ENCODE measurements at regions not wholly inside any gene's neighbourhood (a gene's known extent, or its start where the extent isn't known, plus 50 kb on each side); places are given as distances from the start of the nearest gene placed in this dataset.

DNA sequence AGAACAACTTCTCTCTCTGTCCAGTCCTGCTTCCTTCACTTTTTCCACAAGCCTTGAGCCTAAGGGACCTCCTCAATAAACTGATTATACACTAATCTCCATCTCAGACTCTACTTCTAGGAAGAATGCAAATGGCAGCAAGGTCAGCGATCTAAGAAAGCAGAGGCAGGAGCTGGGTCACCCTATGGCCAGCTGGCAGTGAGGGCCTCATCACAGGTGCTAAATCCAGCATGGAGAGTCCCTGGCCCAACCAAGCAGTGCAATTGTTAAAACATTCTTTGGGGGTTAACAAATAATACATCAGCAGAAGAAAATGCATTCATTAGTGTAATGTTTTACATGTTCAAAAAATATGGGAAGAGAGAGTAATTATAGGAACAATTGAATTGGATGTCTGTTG, 416.0 kb downstream of the SIPA1L2 start:
- Histone ChIP-seq H3K56ac (ENCODE audit: extremely low read depth, insufficient read depth, low read length) (no peak overlapping the region), H2BK120ac (ENCODE audit: low read depth, low read length) (no peak overlapping the region), H3K27ac (ENCODE audit: insufficient read depth, low read length) (no peak overlapping the region), H3K9me1 (ENCODE audit: insufficient read depth, low read length) (no peaks in the 10 kb centered on the region), H2AK9ac (replicated peaks; ENCODE audit: low read depth, low read length, poor library complexity) (no peak overlapping the region), H4K20me1 (ENCODE audit: insufficient read depth, low read length) (no peaks in the 10 kb centered on the region), H4K5ac (ENCODE audit: low read depth, low read length) (no peak overlapping the region), H2AK5ac (ENCODE audit: low read depth, low read length) (no peak overlapping the region), H2BK15ac (ENCODE audit: low read depth, low read length) (no peak overlapping the region), H3K4me1 (ENCODE audit: control insufficient read depth, insufficient read depth, low read length) (no peaks in the 10 kb centered on the region), H3K4ac (ENCODE audit: low read depth, low read length) (no peak overlapping the region), H3K9me3 (ENCODE audit: control insufficient read depth, insufficient read depth, low read length) (no peaks in the 10 kb centered on the region), H3K4me2 (ENCODE audit: low read depth, low read length) (no peak overlapping the region), H2BK5ac (ENCODE audit: low read depth, low read length, poor library complexity, severe bottlenecking) (no peak overlapping the region), H3K27me3 (ENCODE audit: control insufficient read depth, insufficient read depth, low read length) (peaks cover 4% of the 10 kb centered on the region; the same call in 1 of the 2 replicates), H3K79me1 (ENCODE audit: low read depth in 1 of 2, low read length in 2 of 2) (no peaks in the 10 kb centered on the region), H3K14ac (replicated peaks; ENCODE audit: low read depth, low read length) (no peak overlapping the region), H2BK20ac (ENCODE audit: low read depth, low read length) (no peak overlapping the region), H4K91ac (ENCODE audit: insufficient read depth, low read depth, low read length) (no peak overlapping the region), H3K9ac (ENCODE audit: low read depth, low read length) (no peak overlapping the region), H2AFZ (replicated peaks; ENCODE audit: low read length, poor library complexity) (no peak overlapping the region), H3K4me3 (ENCODE audit: insufficient read depth, low read depth, low read length) (no peak overlapping the region), H3K36me3 (ENCODE audit: control insufficient read depth, insufficient read depth, low read length) (no peaks in the 10 kb centered on the region), H3K18ac (ENCODE audit: low read depth, low read length) (no peak overlapping the region), H4K8ac (ENCODE audit: low read depth in 2 of 2, low read length in 2 of 2) (no peak overlapping the region), H3K23ac (ENCODE audit: low read depth, low read length) (no peak overlapping the region)
- DNase-seq, result no peak
- in situ Hi-C loops (cut with MboI; ENCODE audit: low sequenced_read_pairs) (no loop called here), intact Hi-C loops (cut with micrococcal nuclease) (no loop called here), dilution Hi-C loops (cut with HindIII; ENCODE audit: low sequenced_read_pairs, unreplicated experiment) (no loop called here)
- BruUV-seq (replicated peaks), result no TSS peak
- ATAC-seq (ENCODE audit: low read depth), result no peak
- ChIA-PET POLR2A (ENCODE audit: unreplicated experiment) (no interaction called here), CTCF (no interaction called here)
- TF ChIP-seq, protein P1, sequence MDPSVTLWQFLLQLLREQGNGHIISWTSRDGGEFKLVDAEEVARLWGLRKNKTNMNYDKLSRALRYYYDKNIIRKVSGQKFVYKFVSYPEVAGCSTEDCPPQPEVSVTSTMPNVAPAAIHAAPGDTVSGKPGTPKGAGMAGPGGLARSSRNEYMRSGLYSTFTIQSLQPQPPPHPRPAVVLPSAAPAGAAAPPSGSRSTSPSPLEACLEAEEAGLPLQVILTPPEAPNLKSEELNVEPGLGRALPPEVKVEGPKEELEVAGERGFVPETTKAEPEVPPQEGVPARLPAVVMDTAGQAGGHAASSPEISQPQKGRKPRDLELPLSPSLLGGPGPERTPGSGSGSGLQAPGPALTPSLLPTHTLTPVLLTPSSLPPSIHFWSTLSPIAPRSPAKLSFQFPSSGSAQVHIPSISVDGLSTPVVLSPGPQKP (IDR thresholded peaks at IDR 0.05; ENCODE audit: borderline replicate concordance, low read depth, low read length), result no peak
- TF ChIP-seq MAZ (IDR thresholded peaks at IDR 0.05; ENCODE audit: borderline replicate concordance, low read depth, low read length) (no peak), MXI1 (IDR thresholded peaks at IDR 0.05; ENCODE audit: borderline replicate concordance, low read depth, low read length) (no peak)
- WGBS, 2 experiments (ENCODE audit: extremely low coverage in 2 of 2, insufficient read length in 1 of 2), result no CpG with 5 or more reads among the region's 1 CpG

Data from IMR-90 (cell line).